Loucy (cell line): ENCODE measurements at regions not wholly inside any gene's neighbourhood (a gene's known extent, or its start where the extent isn't known, plus 50 kb on each side); places are given as distances from the start of the nearest gene placed in this dataset.

Source experiments
- H2AFZ ChIP-seq: fragments of 200-600 bp; sonication (generic); 2 replicates; pipeline ENCODE4 v1.6.0; 2016; ENCODE audit warnings: antibody characterized with exemption, mild to moderate bottlenecking, low read length, moderate library complexity
- H3F3A ChIP-seq: fragments of 200-600 bp; 2 replicates; pipeline ENCODE4 v1.6.0; 2016; ENCODE audit warnings: antibody characterized with exemption, low read depth, mild to moderate bottlenecking
- H3K27me3 ChIP-seq: fragments of 200-600 bp; sonication (generic); 2 replicates; pipeline ENCODE4 v1.6.1; 2014; ENCODE audit warnings: low read length, mild to moderate bottlenecking; ENCODE audit not compliant: insufficient read depth, poor library complexity, severe bottlenecking
- H3K36me3 ChIP-seq: fragments of 200-600 bp; sonication (generic); 2 replicates; pipeline ENCODE4 v1.6.1; 2016; ENCODE audit warnings: low read length; ENCODE audit not compliant: insufficient read depth
- H3K4me1 ChIP-seq: fragments of 200-600 bp; sonication (generic); 2 replicates; pipeline ENCODE4 v1.5.1; 2014; ENCODE audit warnings: low read length, mild to moderate bottlenecking; ENCODE audit not compliant: insufficient read depth, poor library complexity, severe bottlenecking
- H3K4me2 ChIP-seq: fragments of 200-600 bp; sonication (generic); 2 replicates; pipeline ENCODE4 v1.6.0; 2014; ENCODE audit warnings: antibody characterized with exemption, low read length, low read depth, mild to moderate bottlenecking; ENCODE audit not compliant: poor library complexity, severe bottlenecking
- H3K4me3 ChIP-seq: fragments of 200-600 bp; sonication (generic); 2 replicates; pipeline ENCODE4 v1.5.1; 2014; ENCODE audit warnings: low read length, mild to moderate bottlenecking, mixed read lengths; ENCODE audit not compliant: poor library complexity, severe bottlenecking
- H3K79me2 ChIP-seq: fragments of 200-600 bp; sonication (generic); 2 replicates; pipeline ENCODE4 v1.6.1; 2014; ENCODE audit warnings: low read length; ENCODE audit not compliant: insufficient read depth
- H3K9ac ChIP-seq: fragments of 200-600 bp; sonication (generic); 2 replicates; pipeline ENCODE4 v1.6.0; 2014; ENCODE audit warnings: mild to moderate bottlenecking, low read depth, low read length, moderate library complexity; ENCODE audit not compliant: poor library complexity, severe bottlenecking
- H3K9me2 ChIP-seq: fragments of 200-600 bp; sonication (generic); replicated peaks from 2 replicates; pipeline ENCODE4 v1.6.1; 2016; ENCODE audit warnings: low read depth, low read length, mixed read lengths
- H3K9me3 ChIP-seq: fragments of 200-600 bp; sonication (generic); 2 replicates; pipeline ENCODE4 v1.6.1; 2014; ENCODE audit warnings: mild to moderate bottlenecking, antibody characterized with exemption, low read length, low read depth; ENCODE audit not compliant: insufficient read depth
- H4K20me1 ChIP-seq: fragments of 200-600 bp; sonication (generic); 2 replicates; pipeline ENCODE4 v1.6.0; 2014; ENCODE audit warnings: antibody characterized with exemption, low read length, mild to moderate bottlenecking; ENCODE audit not compliant: insufficient read depth, poor library complexity, severe bottlenecking
- EZH2phosphoT487 ChIP-seq: fragments of 200-600 bp; IDR thresholded peaks from 2 replicates; pipeline ENCODE4 v1.6.1; 2018; ENCODE audit warnings: antibody characterized with exemption, mild to moderate bottlenecking, moderate library complexity, borderline replicate concordance
- TF ChIP-seq, protein P1 (sequence below): fragments of 200-600 bp; sonication (generic); conservative IDR thresholded peaks from 2 replicates; pipeline ENCODE4 v1.5.1; 2014; ENCODE audit warnings: mild to moderate bottlenecking, antibody characterized with exemption, low read length

DNA sequence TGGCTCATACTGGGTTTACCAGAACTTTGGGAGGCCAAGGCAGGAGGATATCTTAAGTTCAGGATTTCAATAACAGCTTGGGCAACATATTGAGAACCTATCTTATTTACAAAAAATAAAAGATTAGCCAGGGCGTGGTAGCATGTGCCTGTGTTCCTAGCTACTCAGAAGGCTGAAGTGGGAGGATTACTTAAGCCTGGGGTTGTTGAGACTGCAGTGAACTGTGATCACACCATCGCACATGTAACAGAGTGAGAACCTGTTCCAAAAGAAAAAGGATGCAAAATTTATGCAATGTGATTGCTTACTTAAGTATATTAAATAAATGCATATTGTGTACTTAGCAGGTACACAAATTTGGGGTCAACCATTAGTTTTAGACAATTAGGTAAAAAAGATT lies 768.9 kb upstream of the CDH7 start:
- no peaks in the 10 kb centered on the region for H3K9me2 ChIP-seq
- H2AFZ ChIP-seq = no peak overlapping the region
- no peaks in the 10 kb centered on the region for H3K36me3 ChIP-seq
- H3K9me3 ChIP-seq = no peaks in the 10 kb centered on the region
- H3K4me3 ChIP-seq = no peak overlapping the region
- no peaks in the 10 kb centered on the region for H3F3A ChIP-seq
- H3K4me2 ChIP-seq = no peak overlapping the region
- no peaks in the 10 kb centered on the region for H3K4me1 ChIP-seq
- H3K27me3 ChIP-seq = no peaks in the 10 kb centered on the region
- H3K9ac ChIP-seq = no peak overlapping the region
- no peaks in the 10 kb centered on the region for H4K20me1 ChIP-seq
- H3K79me2 ChIP-seq = no peaks in the 10 kb centered on the region
- no peak for TF ChIP-seq EZH2phosphoT487
- TF ChIP-seq, protein P1, sequence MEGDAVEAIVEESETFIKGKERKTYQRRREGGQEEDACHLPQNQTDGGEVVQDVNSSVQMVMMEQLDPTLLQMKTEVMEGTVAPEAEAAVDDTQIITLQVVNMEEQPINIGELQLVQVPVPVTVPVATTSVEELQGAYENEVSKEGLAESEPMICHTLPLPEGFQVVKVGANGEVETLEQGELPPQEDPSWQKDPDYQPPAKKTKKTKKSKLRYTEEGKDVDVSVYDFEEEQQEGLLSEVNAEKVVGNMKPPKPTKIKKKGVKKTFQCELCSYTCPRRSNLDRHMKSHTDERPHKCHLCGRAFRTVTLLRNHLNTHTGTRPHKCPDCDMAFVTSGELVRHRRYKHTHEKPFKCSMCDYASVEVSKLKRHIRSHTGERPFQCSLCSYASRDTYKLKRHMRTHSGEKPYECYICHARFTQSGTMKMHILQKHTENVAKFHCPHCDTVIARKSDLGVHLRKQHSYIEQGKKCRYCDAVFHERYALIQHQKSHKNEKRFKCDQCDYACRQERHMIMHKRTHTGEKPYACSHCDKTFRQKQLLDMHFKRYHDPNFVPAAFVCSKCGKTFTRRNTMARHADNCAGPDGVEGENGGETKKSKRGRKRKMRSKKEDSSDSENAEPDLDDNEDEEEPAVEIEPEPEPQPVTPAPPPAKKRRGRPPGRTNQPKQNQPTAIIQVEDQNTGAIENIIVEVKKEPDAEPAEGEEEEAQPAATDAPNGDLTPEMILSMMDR = no peak

DNA sequence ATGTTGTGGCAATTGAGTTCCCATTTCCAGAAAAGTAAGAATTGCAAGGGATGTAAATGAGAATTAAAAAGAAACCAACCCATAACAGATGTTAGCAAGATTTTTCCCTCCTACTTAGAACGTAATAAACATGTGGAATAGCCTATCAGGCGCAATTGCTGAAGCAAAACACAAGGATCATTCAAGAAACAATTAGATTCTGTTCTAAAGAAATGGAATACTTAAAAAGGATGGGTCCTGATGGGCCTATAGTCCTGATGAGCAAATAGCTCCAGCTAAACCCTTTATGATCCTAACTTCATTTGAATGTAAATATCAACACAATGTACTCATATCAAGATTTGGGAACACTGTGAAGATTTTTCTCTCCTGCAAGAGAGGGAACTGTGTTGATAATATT lies 771.0 kb upstream of the CDH7 start:
- TF ChIP-seq, protein P1 = no peak
- no peak for TF ChIP-seq EZH2phosphoT487
- no peaks in the 10 kb centered on the region for H3K9me2 ChIP-seq
- no peak overlapping the region for H3K9ac ChIP-seq

DNA sequence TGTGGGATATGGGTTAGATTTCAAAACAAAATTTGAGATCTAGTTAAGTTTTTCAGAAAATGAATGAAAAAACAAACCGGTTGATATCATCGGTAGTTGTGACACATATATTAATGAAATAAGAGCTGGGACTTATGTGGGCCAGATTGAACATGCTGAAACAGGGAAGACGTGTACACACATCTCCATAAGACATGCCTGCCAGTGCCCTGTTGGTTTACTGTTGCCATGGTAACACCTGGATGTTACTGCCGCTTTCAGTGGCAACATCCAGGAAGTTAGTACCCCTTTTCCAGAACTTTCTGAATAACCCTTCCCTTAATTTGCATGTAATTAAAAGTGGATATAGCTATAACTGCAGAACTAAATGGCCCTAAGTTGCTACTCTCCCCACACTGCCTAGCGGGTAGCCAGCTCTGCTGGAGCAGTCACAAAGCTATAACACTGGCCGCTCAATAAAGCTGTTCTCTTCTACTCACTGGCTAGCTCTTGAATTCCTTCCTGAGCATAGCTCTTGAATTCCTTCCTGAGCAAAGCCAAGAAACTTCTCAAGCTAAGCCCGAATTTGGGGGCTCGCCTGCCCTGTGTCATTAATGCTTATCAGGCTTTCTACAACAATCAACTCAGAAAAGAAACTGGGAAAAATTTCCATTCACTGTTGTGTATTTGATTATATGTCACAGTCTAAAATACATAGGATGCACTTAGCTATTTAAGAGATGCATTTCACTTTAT lies 776.3 kb upstream of the CDH7 start:
- no peaks in the 10 kb centered on the region for H3K9me2 ChIP-seq
- no peak overlapping the region for H2AFZ ChIP-seq

More for the DNA sequence above, 771.0 kb upstream of the CDH7 start:
- no peak overlapping the region for H3K4me3 ChIP-seq
- H3K27me3 ChIP-seq = no peaks in the 10 kb centered on the region
- H2AFZ ChIP-seq = no peak overlapping the region
- no peaks in the 10 kb centered on the region for H3K4me1 ChIP-seq
- no peaks in the 10 kb centered on the region for H3K79me2 ChIP-seq
- no peaks in the 10 kb centered on the region for H3F3A ChIP-seq
- no peak overlapping the region for H3K4me2 ChIP-seq
- no peaks in the 10 kb centered on the region for H4K20me1 ChIP-seq
- H3K9me3 ChIP-seq = no peaks in the 10 kb centered on the region
- H3K36me3 ChIP-seq = no peaks in the 10 kb centered on the region

More for the DNA sequence above, 776.3 kb upstream of the CDH7 start:
- Histone ChIP-seq H3K9me3 (no peaks in the 10 kb centered on the region), H3K9ac (no peak overlapping the region), H3K79me2 (no peaks in the 10 kb centered on the region), H3K36me3 (no peaks in the 10 kb centered on the region), H3F3A (no peaks in the 10 kb centered on the region), H3K4me1 (no peaks in the 10 kb centered on the region), H3K4me3 (no peak overlapping the region), H4K20me1 (no peaks in the 10 kb centered on the region), H3K4me2 (no peak overlapping the region), H3K27me3 (no peaks in the 10 kb centered on the region)
- no peak for TF ChIP-seq EZH2phosphoT487
- TF ChIP-seq, protein P1 = no peak
